Endothelial cell of umbilical vein (primary cell): ENCODE measurements at regions not wholly inside any gene's neighbourhood (a gene's known extent, or its start where the extent isn't known, plus 50 kb on each side); places are given as distances from the start of the nearest gene placed in this dataset.
"Not testable (repeated sequence)": the region's sequence is repeated elsewhere in the genome, so short reads cannot be mapped to it uniquely, and the experiment has no call there.

Experiments
- BruUV-seq: library from RNA; stranded (reverse); fragments of 400-500 nt; replicated peaks from 2 replicates; lab custom pipeline; 2021; lab: Mats Ljungman, UMichigan
- CTCF ChIA-PET: fragments of 300-600, 350-600 bp; sonication (Branson Sonifier 250); formaldehyde crosslinking; loops from one replicate; lab custom pipeline; 2021; ENCODE audit warnings: antibody characterized with exemption, inconsistent platforms; lab: Charles Lee
- POLR2A ChIA-PET: fragments of 300-600, 350-600 bp; sonication (Branson Sonifier 250); formaldehyde crosslinking; loops from one replicate; lab custom pipeline; 2021; ENCODE audit warnings: antibody characterized with exemption, inconsistent platforms; lab: Charles Lee
- DNase-seq: peaks from one replicate; pipeline ENCODE4 v3.0.0-alpha.2; 2011; ENCODE audit warnings: low read depth, low spot score
- FAIRE-seq: peaks from 2 replicates; lab custom pipeline; 2011; peaks lifted over from hg19 to GRCh38; lab: Jason Lieb, UNC
- H2AFZ ChIP-seq: 2 replicates; pipeline ENCODE4 v1.6.0; 2012; ENCODE audit warnings: low read depth, low read length, control low read depth, inconsistent platforms
- H3K27ac ChIP-seq: 2 replicates; pipeline ENCODE4 v1.5.1; 2011; ENCODE audit warnings: low read depth, mild to moderate bottlenecking, control low read depth, low read length, moderate library complexity; ENCODE audit not compliant: insufficient read depth
- H3K27me3 ChIP-seq, 2 experiments: 2 replicates each; pipeline versions ENCODE4 v1.6.0 to v1.6.1; 2011; ENCODE audit warnings: low read length in 2 of 2, mixed read lengths in 1 of 2; ENCODE audit not compliant: control insufficient read depth in 2 of 2, insufficient read depth in 2 of 2
- H3K36me3 ChIP-seq, 2 experiments: 2 replicates in 1 of 2; 3 replicates in 1 of 2; pipeline ENCODE4 v1.5.1; 2011; ENCODE audit warnings: low read length in 2 of 2, mild to moderate bottlenecking in 1 of 2, moderate library complexity in 1 of 2; ENCODE audit not compliant: control insufficient read depth in 2 of 2, insufficient read depth in 2 of 2; ENCODE audit errors: extremely low read depth in 1 of 2
- H3K4me1 ChIP-seq: 3 replicates; pipeline ENCODE4 v1.5.1; 2011; ENCODE audit warnings: mild to moderate bottlenecking, low read length; ENCODE audit not compliant: control insufficient read depth, insufficient read depth; ENCODE audit errors: extremely low read depth
- H3K4me2 ChIP-seq: 2 replicates; pipeline ENCODE4 v1.6.1; 2011; ENCODE audit warnings: low read length, control low read depth, mixed read lengths; ENCODE audit not compliant: insufficient read depth
- H3K4me3 ChIP-seq, 3 experiments: fragments of 200-600 bp in 1 of 3; sonication (generic), shearing (Covaris generic) in 1 of 3; replicated peaks in 1 of 3; 2 replicates each; pipeline ENCODE4 v1.5.1; 2011 to 2016; ENCODE audit warnings: control low read depth in 3 of 3, low read length in 3 of 3, mild to moderate bottlenecking in 2 of 3, inconsistent platforms in 1 of 3, low read depth in 1 of 3, moderate library complexity in 1 of 3; ENCODE audit not compliant: insufficient read depth in 1 of 3
- H3K79me2 ChIP-seq: 2 replicates; pipeline ENCODE4 v1.6.0; 2012; ENCODE audit warnings: low read length, inconsistent platforms; ENCODE audit not compliant: control insufficient read depth, insufficient read depth
- H3K9ac ChIP-seq: replicated peaks from 2 replicates; pipeline ENCODE3; 2011; ENCODE audit warnings: low read length, control low read depth; ENCODE audit not compliant: insufficient read depth; ENCODE audit errors: extremely low read depth
- H3K9me1 ChIP-seq: replicated peaks from 3 replicates; pipeline ENCODE4 v1.6.0; 2011; ENCODE audit warnings: mild to moderate bottlenecking, low read length; ENCODE audit not compliant: control insufficient read depth, insufficient read depth; ENCODE audit errors: extremely low read depth
- H3K9me3 ChIP-seq: replicated peaks from 2 replicates; pipeline ENCODE4 v1.5.1; 2012; ENCODE audit warnings: low read length, inconsistent platforms; ENCODE audit not compliant: control insufficient read depth, insufficient read depth
- H4K20me1 ChIP-seq: replicated peaks from 2 replicates; pipeline ENCODE3; 2011; ENCODE audit warnings: mild to moderate bottlenecking, low read length; ENCODE audit not compliant: control insufficient read depth, insufficient read depth; ENCODE audit errors: extremely low read depth
- EZH2 ChIP-seq: IDR thresholded peaks from 2 replicates; pipeline ENCODE4 v1.6.1; 2012; ENCODE audit warnings: borderline replicate concordance, low read depth, mild to moderate bottlenecking, moderate library complexity, low read length, inconsistent platforms; ENCODE audit not compliant: severe bottlenecking
- FOS ChIP-seq: IDR thresholded peaks from 2 replicates; pipeline ENCODE4 v1.6.1; 2011; ENCODE audit warnings: mild to moderate bottlenecking, low read length, moderate library complexity, borderline replicate concordance; ENCODE audit not compliant: insufficient read depth
- GATA2 ChIP-seq: IDR thresholded peaks from 2 replicates; pipeline ENCODE4 v1.7.0; 2011; ENCODE audit warnings: low read depth, mild to moderate bottlenecking, moderate library complexity, mixed read lengths, low read length; ENCODE audit not compliant: insufficient read length, insufficient read depth
- JUN ChIP-seq: IDR thresholded peaks from 2 replicates; pipeline ENCODE4 v1.6.1; 2011; ENCODE audit warnings: borderline replicate concordance, low read depth; ENCODE audit not compliant: insufficient read length, insufficient read depth
- MYC ChIP-seq: IDR thresholded peaks from one replicate; pipeline ENCODE4 v1.6.1; 2011; ENCODE audit warnings: mild to moderate bottlenecking, low read depth, low read length
- POLR2A ChIP-seq: IDR thresholded peaks from 2 replicates; pipeline ENCODE4 v1.6.1; 2012; ENCODE audit warnings: low read depth, mild to moderate bottlenecking, control low read depth, low read length
- POLR2AphosphoS5 ChIP-seq: IDR thresholded peaks from 2 replicates; pipeline ENCODE4 v1.6.1; 2012; ENCODE audit warnings: low read depth, mild to moderate bottlenecking, control low read depth, low read length, moderate library complexity; ENCODE audit not compliant: insufficient read depth
- dilution Hi-C: fragments of 300-500 bp; cut with MboI; formaldehyde crosslinking; loops from one replicate; pipeline ENCODE4 v1.15.0; 2019; ENCODE audit warnings: low sequenced_read_pairs; ENCODE audit not compliant: extremely low pct_ligation_motif_present
- intact Hi-C: fragments of 100-400 bp; cut with micrococcal nuclease; formaldehyde crosslinking; loops from one replicate; pipeline ENCODE4 v1.10.0; 2022
- TF ChIP-seq, protein P1 (sequence below): IDR thresholded peaks from 2 replicates; pipeline ENCODE4 v1.6.1; 2011; ENCODE audit not compliant: insufficient read depth, insufficient read length
- TF ChIP-seq, protein P2 (sequence below), 2 donors: IDR thresholded peaks; 1 replicate in 1 of 2; 2 replicates in 1 of 2; pipeline ENCODE4 v1.5.1; 2011; ENCODE audit warnings: low read length in 2 of 2, mild to moderate bottlenecking in 2 of 2, moderate library complexity in 2 of 2, control low read depth in 1 of 2, inconsistent platforms in 1 of 2, low read depth in 1 of 2; ENCODE audit not compliant: insufficient read depth in 1 of 2; ENCODE audit errors: extremely low read depth in 1 of 2

DNA sequence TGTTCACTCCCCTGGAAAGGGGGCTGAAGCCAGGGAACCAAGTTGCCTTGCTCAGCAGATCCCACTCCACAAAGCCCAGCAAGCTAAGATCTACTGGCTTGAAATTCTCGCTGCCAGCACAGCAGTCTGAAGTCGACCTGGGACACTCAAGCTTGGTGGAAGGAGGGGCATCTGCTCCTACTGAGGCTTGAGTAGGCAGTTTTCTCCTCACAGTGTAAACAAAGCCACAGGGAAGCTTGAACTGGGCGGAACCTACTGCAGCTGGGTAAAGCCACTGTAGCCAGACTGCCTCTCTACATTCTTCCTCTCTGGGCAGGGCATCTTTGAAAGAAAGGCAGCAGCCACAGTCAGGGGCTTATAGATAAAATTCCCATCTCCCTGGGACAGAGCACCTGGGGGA lies 495.0 kb downstream of the USP25 start:
- CTCF ChIA-PET = interaction anchor here (2.0 kb wide), 1 partner anchor 10 kb away, joined by 9 read pairs; no protein-coding TSS in a partner anchor
- FAIRE-seq, H2AFZ ChIP-seq, H3K4me1 ChIP-seq, H3K79me2 ChIP-seq, H3K4me2 ChIP-seq, H3K27me3 ChIP-seq, H3K27ac ChIP-seq, H3K4me3 ChIP-seq, H3K9ac ChIP-seq, H3K9me3 ChIP-seq, DNase-seq, intact Hi-C loops, H3K9me1 ChIP-seq, BruUV-seq, POLR2A ChIA-PET, dilution Hi-C loops, H4K20me1 ChIP-seq, H3K36me3 ChIP-seq: not testable (repeated sequence)

DNA sequence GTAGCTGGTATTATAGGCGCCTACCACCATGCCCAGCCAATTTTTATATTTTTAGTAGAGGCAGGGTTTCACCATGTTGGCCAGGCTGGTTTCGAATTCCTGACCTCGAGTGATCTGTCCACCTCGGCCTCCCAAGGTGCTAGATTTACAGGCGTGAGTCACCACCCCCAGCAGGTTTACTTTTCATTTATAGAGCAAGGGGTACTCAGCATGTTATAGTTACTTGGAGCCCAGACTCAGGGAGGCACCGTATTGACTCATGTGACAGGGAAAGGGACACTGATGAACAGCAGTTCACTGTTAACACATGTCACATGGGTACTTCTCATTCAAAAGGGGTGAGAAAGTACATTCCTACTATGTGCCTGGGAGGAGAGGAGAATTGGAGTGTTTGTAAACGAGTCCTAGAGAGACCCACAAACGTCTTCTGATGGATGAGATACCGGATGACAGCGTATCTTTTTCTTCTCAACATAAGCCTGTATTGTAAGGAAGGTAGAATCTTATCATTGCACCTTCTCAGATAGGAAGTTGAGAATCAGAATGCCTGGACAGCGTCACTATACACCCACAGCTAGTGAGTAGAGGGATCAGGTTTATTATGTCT lies 510.0 kb downstream of the USP25 start:
- FAIRE-seq = no peak
- Histone ChIP-seq H2AFZ (no peak overlapping the region), H3K79me2 (no peaks in the 10 kb centered on the region), H3K9ac (no peak overlapping the region), H3K9me3 (no peaks in the 10 kb centered on the region), H3K9me1 (no peaks in the 10 kb centered on the region), H3K4me3 (no peak overlapping the region), H3K36me3 (no peaks in the 10 kb centered on the region), H3K27ac (no peak overlapping the region), H3K27me3 (no peaks in the 10 kb centered on the region), H4K20me1 (no peaks in the 10 kb centered on the region), H3K4me1 (peaks cover 22% of the 10 kb centered on the region), H3K4me2 (no peak overlapping the region)
- dilution Hi-C loops = no loop called here
- DNase-seq = no peak
- TF ChIP-seq POLR2AphosphoS5 (no peak), POLR2A (no peak), FOS (no peak), MYC (no peak), EZH2 (no peak), GATA2 (no peak), JUN (no peak)
- TF ChIP-seq, protein P1, sequence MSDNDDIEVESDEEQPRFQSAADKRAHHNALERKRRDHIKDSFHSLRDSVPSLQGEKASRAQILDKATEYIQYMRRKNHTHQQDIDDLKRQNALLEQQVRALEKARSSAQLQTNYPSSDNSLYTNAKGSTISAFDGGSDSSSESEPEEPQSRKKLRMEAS = no peak
- TF ChIP-seq, protein P2, sequence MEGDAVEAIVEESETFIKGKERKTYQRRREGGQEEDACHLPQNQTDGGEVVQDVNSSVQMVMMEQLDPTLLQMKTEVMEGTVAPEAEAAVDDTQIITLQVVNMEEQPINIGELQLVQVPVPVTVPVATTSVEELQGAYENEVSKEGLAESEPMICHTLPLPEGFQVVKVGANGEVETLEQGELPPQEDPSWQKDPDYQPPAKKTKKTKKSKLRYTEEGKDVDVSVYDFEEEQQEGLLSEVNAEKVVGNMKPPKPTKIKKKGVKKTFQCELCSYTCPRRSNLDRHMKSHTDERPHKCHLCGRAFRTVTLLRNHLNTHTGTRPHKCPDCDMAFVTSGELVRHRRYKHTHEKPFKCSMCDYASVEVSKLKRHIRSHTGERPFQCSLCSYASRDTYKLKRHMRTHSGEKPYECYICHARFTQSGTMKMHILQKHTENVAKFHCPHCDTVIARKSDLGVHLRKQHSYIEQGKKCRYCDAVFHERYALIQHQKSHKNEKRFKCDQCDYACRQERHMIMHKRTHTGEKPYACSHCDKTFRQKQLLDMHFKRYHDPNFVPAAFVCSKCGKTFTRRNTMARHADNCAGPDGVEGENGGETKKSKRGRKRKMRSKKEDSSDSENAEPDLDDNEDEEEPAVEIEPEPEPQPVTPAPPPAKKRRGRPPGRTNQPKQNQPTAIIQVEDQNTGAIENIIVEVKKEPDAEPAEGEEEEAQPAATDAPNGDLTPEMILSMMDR (IDR thresholded peaks at IDR 0.05; ENCODE audit: extremely low read depth in 1 of 2, insufficient read depth in 1 of 2, low read depth in 1 of 2, low read length in 2 of 2) = no peak
- intact Hi-C loops = loop anchor here (2.0 kb wide), 1 partner anchor 185 kb away; no protein-coding TSS in a partner anchor
- no TSS peak for BruUV-seq
- CTCF ChIA-PET = interaction anchor here (0.7 to 1.3 kb wide), 2 partner anchors 14 to 91 kb away, joined by 3 read pairs; no protein-coding TSS in a partner anchor
- POLR2A ChIA-PET = no interaction called here
